K562 (cell line): ENCODE measurements at regions not wholly inside any gene's neighbourhood (a gene's known extent, or its start where the extent isn't known, plus 50 kb on each side); places are given as distances from the start of the nearest gene placed in this dataset.

Experiments used
- ATAC-seq: fragments of 200-7000 bp; cut with Tn5 transposase; 3 replicates; pipeline ENCODE4 v1.9.1; 2020; ENCODE audit warnings: moderate library complexity
- BruUV-seq: library from RNA; stranded (reverse); fragments of 400-500 nt; replicated peaks from 2 replicates; lab custom pipeline; 2021; lab: Mats Ljungman, UMichigan
- CTCF ChIA-PET: fragments of 300-600 bp; formaldehyde crosslinking; extraction: SDS; loops from one replicate; lab custom pipeline; 2021; ENCODE audit warnings: low intra/inter-chr PET ratio; lab: Yijun Ruan, JAX
- POLR2A ChIA-PET: fragments of 300-600, 350-650 bp; sonication (Branson Sonifier 250); formaldehyde crosslinking; extraction: SDS; loops from one replicate; lab custom pipeline; 2021; ENCODE audit warnings: antibody characterized with exemption, inconsistent platforms; lab: Yijun Ruan, JAX
- DNase-seq, 4 experiments: peaks; one replicate each; pipeline versions ENCODE4 v3.0.0 to v3.0.0-alpha.2; 2011 to 2018; ENCODE audit warnings: low spot score in 3 of 4, mixed read lengths in 3 of 4; ENCODE audit errors: extremely low read depth in 1 of 4
- FAIRE-seq: peaks from 2 replicates; lab custom pipeline; 2011; peaks lifted over from hg19 to GRCh38; lab: Jason Lieb, UNC
- H2AFZ ChIP-seq: 2 replicates; pipeline ENCODE4 v1.6.0; 2011; ENCODE audit warnings: low read depth, low read length, control low read depth, inconsistent platforms
- H3K27ac ChIP-seq: fragments of 200-600 bp; 3 replicates; pipeline ENCODE4 v1.8.0; 2011; ENCODE audit warnings: low read depth, mild to moderate bottlenecking, control low read depth, inconsistent platforms, low read length, moderate library complexity, mixed read lengths; ENCODE audit errors: extremely low read depth
- H3K27me3 ChIP-seq, 2 experiments: fragments of 300-600 bp in 1 of 2; 2 replicates in 1 of 2; 3 replicates in 1 of 2; pipeline versions ENCODE4 v1.6.0 to v1.8.0; 2011; ENCODE audit warnings: inconsistent platforms in 2 of 2, low read length in 2 of 2, mild to moderate bottlenecking in 1 of 2, mixed read lengths in 1 of 2, moderate library complexity in 1 of 2; ENCODE audit not compliant: control insufficient read depth in 2 of 2, insufficient read depth in 2 of 2
- H3K36me3 ChIP-seq: fragments of 300-600 bp; 3 replicates; pipeline ENCODE4 v1.8.0; 2011; ENCODE audit warnings: mild to moderate bottlenecking, low read length, inconsistent platforms; ENCODE audit not compliant: control insufficient read depth, insufficient read depth
- H3K4me1 ChIP-seq, 2 experiments: fragments of 200-600 bp in 1 of 2; replicated peaks in 1 of 2; 2 replicates in 1 of 2; 3 replicates in 1 of 2; pipeline versions ENCODE4 v1.5.1 to v1.8.0; 2011; ENCODE audit warnings: inconsistent platforms in 2 of 2, low read length in 2 of 2, mild to moderate bottlenecking in 1 of 2, mixed read lengths in 1 of 2, moderate library complexity in 1 of 2; ENCODE audit not compliant: control insufficient read depth in 2 of 2, insufficient read depth in 2 of 2
- H3K4me2 ChIP-seq: 2 replicates; pipeline ENCODE4 v1.6.1; 2011; ENCODE audit warnings: low read length, control low read depth, inconsistent platforms, mixed read lengths; ENCODE audit not compliant: insufficient read depth
- H3K4me3 ChIP-seq: fragments of 200-600 bp; sonication (generic), shearing (Covaris generic); 2 replicates; pipeline ENCODE4 v1.5.1; 2016; ENCODE audit warnings: control low read depth, inconsistent platforms
- H3K79me2 ChIP-seq: fragments of 200-600 bp; 3 replicates; pipeline ENCODE4 v1.8.0; 2011; ENCODE audit warnings: low read length, inconsistent platforms; ENCODE audit not compliant: control insufficient read depth, insufficient read depth
- H3K9ac ChIP-seq, 2 experiments: 2 replicates each; pipeline versions ENCODE4 v1.6.0 to v1.6.1; 2011; ENCODE audit warnings: low read depth in 2 of 2, low read length in 2 of 2, control low read depth in 1 of 2, inconsistent platforms in 1 of 2, mild to moderate bottlenecking in 1 of 2, mixed read lengths in 1 of 2; ENCODE audit not compliant: insufficient read depth in 1 of 2
- H3K9me1 ChIP-seq: one replicate; pipeline ENCODE4 v1.6.0; 2011; ENCODE audit warnings: inconsistent platforms, mild to moderate bottlenecking, low read length, moderate library complexity; ENCODE audit not compliant: control insufficient read depth, insufficient read depth
- H3K9me3 ChIP-seq: replicated peaks from 2 replicates; pipeline ENCODE4 v1.5.1; 2011; ENCODE audit warnings: low read depth, low read length, inconsistent platforms; ENCODE audit not compliant: control insufficient read depth, insufficient read depth
- H4K20me1 ChIP-seq: replicated peaks from 2 replicates; pipeline ENCODE4 v1.6.1; 2011; ENCODE audit warnings: low read length, inconsistent platforms, mixed read lengths; ENCODE audit not compliant: control insufficient read depth, insufficient read depth
- CEBPB ChIP-seq: fragments of 450-650 bp; IDR thresholded peaks from 2 replicates; pipeline ENCODE4 v1.6.1; 2016; ENCODE audit warnings: missing genetic modification characterization, missing compliant biosample characterization
- CEBPG ChIP-seq, 3 experiments: fragments of 200-800 bp in 1 of 3; sonication (Bioruptor generic) in 1 of 3; sonication (generic) in 1 of 3; formaldehyde crosslinking in 1 of 3; IDR thresholded peaks in 2 of 3; conservative IDR thresholded peaks in 1 of 3; 2 replicates each; pipeline versions ENCODE4 v1.6.1 to v1.8.0; 2016 to 2022; ENCODE audit warnings: missing compliant biosample characterization in 2 of 3, missing genetic modification characterization in 2 of 3, mild to moderate bottlenecking in 1 of 3, missing genetic modification reagents in 1 of 3
- DLX4 ChIP-seq: fragments of 250-450 bp; sonication (Bioruptor Pico); IDR thresholded peaks from 2 replicates; pipeline ENCODE4 v1.6.1; 2021; ENCODE audit warnings: mild to moderate bottlenecking
- MTA3 ChIP-seq: fragments of 450-650 bp; formaldehyde crosslinking; IDR thresholded peaks from 2 replicates; pipeline ENCODE4 v1.6.1; 2017; ENCODE audit warnings: mild to moderate bottlenecking, borderline replicate concordance
- TCF7 ChIP-seq: sonication (generic); IDR thresholded peaks from 2 replicates; pipeline ENCODE4 v1.6.1; 2016; ENCODE audit warnings: antibody characterized with exemption, borderline replicate concordance
- VEZF1 ChIP-seq: fragments of 200-800 bp; sonication (Bioruptor generic); IDR thresholded peaks from 2 replicates; pipeline ENCODE4 v1.6.1; 2017; ENCODE audit warnings: missing genetic modification characterization, missing compliant biosample characterization
- ZNF347 ChIP-seq: fragments of 450-650 bp; formaldehyde crosslinking; IDR thresholded peaks from 2 replicates; pipeline ENCODE4 v1.4.0; 2020; ENCODE audit warnings: low read depth, mild to moderate bottlenecking, moderate library complexity
- ZNF449 ChIP-seq: fragments of 250-450 bp; sonication (Bioruptor Pico); IDR thresholded peaks from 2 replicates; pipeline ENCODE4 v1.8.0; 2022; ENCODE audit warnings: moderate library complexity, mild to moderate bottlenecking, inconsistent platforms
- ZNF75A ChIP-seq: fragments of 450-650 bp; formaldehyde crosslinking; IDR thresholded peaks from 2 replicates; pipeline ENCODE4 v1.4.0; 2020; ENCODE audit warnings: mild to moderate bottlenecking
- WGBS: fragments of 100-300 bp; shearing (Covaris generic); methylation state at CpG from one replicate; pipeline ENCODE4 v1.1.6; 2016; ENCODE audit warnings: low coverage, mixed read lengths; ENCODE audit not compliant: insufficient coverage; ENCODE audit errors: missing lambda C conversion rate; 5-methylcytosine and 5-hydroxymethylcytosine counted together
- in situ Hi-C: fragments of 300-500 bp; cut with MboI; formaldehyde crosslinking; loops from 4 replicates; pipeline ENCODE4 v1.15.0; 2018; ENCODE audit warnings: inconsistent platforms, mixed read lengths
- intact Hi-C: fragments of 100-400 bp; cut with micrococcal nuclease; formaldehyde crosslinking; loops from 2 replicates; pipeline ENCODE4 v1.14.2; 2022

GRCh38 chr18:22625406-22625805 lies 207.7 kb upstream of the CTAGE1 start:
- in situ Hi-C loops (no loop called here), intact Hi-C loops (no loop called here)
- 0% methylated on average over 2 of the region's 2 CpGs for WGBS
- Histone ChIP-seq H3K9me1 (no peaks in the 10 kb centered on the region), H3K79me2 (no peaks in the 10 kb centered on the region), H4K20me1 (no peaks in the 10 kb centered on the region), H3K36me3 (no peaks in the 10 kb centered on the region), H3K27me3 (peaks cover 0 to 7% of the 10 kb centered on the region in 2 experiments; a peak in 1 of 5 replicates), H3K4me1 (no peaks in the 10 kb centered on the region), H3K27ac (no peak overlapping the region), H3K9ac (no peak overlapping the region), H2AFZ (no peak overlapping the region), H3K4me3 (no peak overlapping the region), H3K9me3 (no peaks in the 10 kb centered on the region), H3K4me2 (no peak overlapping the region)
- POLR2A ChIA-PET = no interaction called here
- TF ChIP-seq TCF7 (no peak), ZNF449 (CRISPR knock-in tag) (no peak), CEBPG (CRISPR knock-in tag; IDR thresholded peaks at IDR 0.05) (no peak), CEBPG (tag; conservative IDR thresholded peaks at IDR 0.05 in 1 of 2, IDR thresholded peaks at IDR 0.05 in 1 of 2) (peak; percentile 13 to 46; a peak in 1 of 4 replicates), ZNF75A (CRISPR knock-in tag) (no peak), DLX4 (CRISPR knock-in tag) (no peak), VEZF1 (CRISPR knock-in tag) (no peak), MTA3 (no peak), CEBPB (0 out of 2 replicates have a peak, but pooled peaks have one; percentile 27), ZNF347 (CRISPR knock-in tag) (no peak)
- FAIRE-seq (no peak), ATAC-seq (no peak), DNase-seq (no peak)
- no TSS peak for BruUV-seq
- CTCF ChIA-PET = no interaction called here
